ENCODE measurements at regions not wholly inside any gene's neighbourhood (a gene's known extent, or its start where the extent isn't known, plus 50 kb on each side); places are given as distances from the start of the nearest gene placed in this dataset.
"Not testable (repeated sequence)": the region's sequence is repeated elsewhere in the genome, so short reads cannot be mapped to it uniquely, and the experiment has no call there.

- 83% methylated on average over 2 of the region's 2 CpGs for WGBS
- Histone ChIP-seq H3K9ac (ENCODE audit: low read depth in 1 of 2, low read length in 2 of 2) (no peak overlapping the region), H3K36me3 (ENCODE audit: control insufficient read depth in 4 of 4, insufficient read depth in 3 of 4, low read depth in 1 of 4, low read length in 3 of 4) (no peaks in the 10 kb centered on the region), H3K4me1 (ENCODE audit: control insufficient read depth in 4 of 4, insufficient read depth in 4 of 4, low read length in 3 of 4) (no peaks in the 10 kb centered on the region), H3K27me3 (ENCODE audit: control insufficient read depth in 4 of 4, insufficient read depth in 4 of 4, low read length in 3 of 4) (no peaks in the 10 kb centered on the region), H3K4me3 (ENCODE audit: low read depth in 1 of 3, low read length in 3 of 3) (no peak overlapping the region), H3K27ac (ENCODE audit: low read depth in 1 of 2, low read length in 2 of 2) (no peak overlapping the region), H3K9me3 (ENCODE audit: control insufficient read depth in 4 of 4, low read length in 3 of 4) (no peaks in the 10 kb centered on the region)
- TF ChIP-seq FOXA1 (IDR thresholded peaks at IDR 0.05), result no peak
- no peak for TF ChIP-seq HNF4A (conservative IDR thresholded peaks at IDR 0.05)
- TF ChIP-seq RXRA (IDR thresholded peaks at IDR 0.05), result no peak
- TF ChIP-seq TAF1 (conservative IDR thresholded peaks at IDR 0.05), result no peak
- no peak for TF ChIP-seq EGR1 (IDR thresholded peaks at IDR 0.05; ENCODE audit: low read depth in 2 of 2)
- no peak for TF ChIP-seq SP1 (IDR thresholded peaks at IDR 0.05)
- TF ChIP-seq MAX (IDR thresholded peaks at IDR 0.05), result no peak
- TF ChIP-seq RAD21 (IDR thresholded peaks at IDR 0.05), result no peak
- no peak for TF ChIP-seq CTCF (IDR thresholded peaks at IDR 0.05; ENCODE audit: low read depth, low read length, missing input control)
- no peak for TF ChIP-seq HNF4G (IDR thresholded peaks at IDR 0.05)
- TF ChIP-seq ZBTB33 (IDR thresholded peaks at IDR 0.05), result no peak
- TF ChIP-seq ATF3 (IDR thresholded peaks at IDR 0.05), result no peak
- TF ChIP-seq NR2F2 (IDR thresholded peaks at IDR 0.05), result no peak
- TF ChIP-seq FOXA2 (IDR thresholded peaks at IDR 0.05), result no peak
- no peak for TF ChIP-seq REST (IDR thresholded peaks at IDR 0.05)
- no peak for DNase-seq (ENCODE audit: low spot score)
Observed at GRCh38 chr22:34842630-34843029, 223.3 kb upstream of the ISX start.

- 45% methylated on average over 1 of the region's 1 CpG for WGBS
Observed at GRCh38 chr22:34843743-34844142, 222.2 kb upstream of the ISX start.

More at GRCh38 chr22:34843743-34844142, 222.2 kb upstream of the ISX start:
- not testable (repeated sequence) for H3K27me3 ChIP-seq (ENCODE audit: control insufficient read depth in 4 of 4, insufficient read depth in 4 of 4, low read length in 3 of 4); H3K9me3 ChIP-seq (ENCODE audit: control insufficient read depth in 4 of 4, low read length in 3 of 4); H3K27ac ChIP-seq (ENCODE audit: low read depth in 1 of 2, low read length in 2 of 2); H3K9ac ChIP-seq (ENCODE audit: low read depth in 1 of 2, low read length in 2 of 2); H3K36me3 ChIP-seq (ENCODE audit: control insufficient read depth in 4 of 4, insufficient read depth in 3 of 4, low read depth in 1 of 4, low read length in 3 of 4); H3K4me3 ChIP-seq (ENCODE audit: low read depth in 1 of 3, low read length in 3 of 3); H3K4me1 ChIP-seq (ENCODE audit: control insufficient read depth in 4 of 4, insufficient read depth in 4 of 4, low read length in 3 of 4); DNase-seq (ENCODE audit: low spot score)
